ENCODE measurements at regions not wholly inside any gene's neighbourhood (a gene's known extent, or its start where the extent isn't known, plus 50 kb on each side); places are given as distances from the start of the nearest gene placed in this dataset.

- DNase-seq = no peak
- ATAC-seq = no peak
- H3K36me3 Mint-ChIP-seq (ENCODE audit: low read depth) = no peaks in the 10 kb centered on the region
- intact Hi-C loops (cut with DNase I, micrococcal nuclease) = no loop called here
- H3K4me1 Mint-ChIP-seq = no peaks in the 10 kb centered on the region
- CTCF ChIA-PET = no interaction called here
- no peak overlapping the region for H3K27ac Mint-ChIP-seq
- H3K27me3 Mint-ChIP-seq = no peaks in the 10 kb centered on the region
- H3K4me3 Mint-ChIP-seq = no peak overlapping the region
- POLR2A ChIA-PET = no interaction called here
- peaks cover 18% of the 10 kb centered on the region for H3K9me3 Mint-ChIP-seq (ENCODE audit: low read depth)
Measured at GRCh38 chr14:82239223-82239622, 705.6 kb upstream of the SEL1L start.

- CTCF ChIA-PET = no interaction called here
- H3K27me3 Mint-ChIP-seq = no peaks in the 10 kb centered on the region
- H3K36me3 Mint-ChIP-seq (ENCODE audit: low read depth) = no peaks in the 10 kb centered on the region
- POLR2A ChIA-PET = no interaction called here
- no peaks in the 10 kb centered on the region for H3K4me1 Mint-ChIP-seq
- DNase-seq (no peak), ATAC-seq (no peak)
- H3K27ac Mint-ChIP-seq = no peak overlapping the region
- peaks cover 3% of the 10 kb centered on the region for H3K9me3 Mint-ChIP-seq (ENCODE audit: low read depth)
- no peak overlapping the region for H3K4me3 Mint-ChIP-seq
- intact Hi-C loops (cut with DNase I, micrococcal nuclease) = no loop called here
Measured at GRCh38 chr14:82244791-82245190, 711.1 kb upstream of the SEL1L start.

- peaks cover 4% of the 10 kb centered on the region for H3K9me3 Mint-ChIP-seq (ENCODE audit: low read depth)
- no peak overlapping the region for H3K27ac Mint-ChIP-seq
- H3K27me3 Mint-ChIP-seq = no peaks in the 10 kb centered on the region
- DNase-seq (no peak), ATAC-seq (no peak)
- ChIA-PET POLR2A (no interaction called here), CTCF (interaction anchor here (0.6 kb wide), 1 partner anchor 12 kb away, joined by 3 read pairs; no protein-coding TSS in a partner anchor)
- intact Hi-C loops (cut with DNase I, micrococcal nuclease) = no loop called here
- no peak overlapping the region for H3K4me3 Mint-ChIP-seq
- H3K4me1 Mint-ChIP-seq = no peaks in the 10 kb centered on the region
- H3K36me3 Mint-ChIP-seq (ENCODE audit: low read depth) = no peaks in the 10 kb centered on the region
Measured at GRCh38 chr14:82251494-82251893, 717.8 kb upstream of the SEL1L start.

- Mint-ChIP-seq H3K36me3 (ENCODE audit: low read depth) (no peaks in the 10 kb centered on the region), H3K27me3 (no peaks in the 10 kb centered on the region), H3K4me1 (no peaks in the 10 kb centered on the region), H3K4me3 (no peak overlapping the region), H3K9me3 (ENCODE audit: low read depth) (peaks cover 5% of the 10 kb centered on the region), H3K27ac (no peak overlapping the region)
- intact Hi-C loops (cut with DNase I, micrococcal nuclease) = no loop called here
- ATAC-seq (no peak), DNase-seq (no peak)
- ChIA-PET CTCF (no interaction called here), POLR2A (no interaction called here)
Measured at GRCh38 chr14:82270286-82270685, 736.6 kb upstream of the SEL1L start.

GRCh38 chr14:82298811-82299210 lies 765.2 kb upstream of the SEL1L start:
- intact Hi-C loops (cut with DNase I, micrococcal nuclease) = no loop called here
- CTCF ChIA-PET = interaction anchor here (1.0 kb wide), 1 partner anchor 30 kb away, joined by 3 read pairs; no protein-coding TSS in a partner anchor
- Mint-ChIP-seq H3K4me3 (no peak overlapping the region), H3K4me1 (no peaks in the 10 kb centered on the region), H3K27ac (no peak overlapping the region), H3K9me3 (ENCODE audit: low read depth) (peaks cover 5% of the 10 kb centered on the region), H3K36me3 (ENCODE audit: low read depth) (no peaks in the 10 kb centered on the region), H3K27me3 (no peaks in the 10 kb centered on the region)
- ATAC-seq (no peak), DNase-seq (no peak)
- POLR2A ChIA-PET = no interaction called here

GRCh38 chr14:82309199-82309598 lies 775.5 kb upstream of the SEL1L start:
- Mint-ChIP-seq H3K36me3 (ENCODE audit: low read depth) (no peaks in the 10 kb centered on the region), H3K4me1 (no peaks in the 10 kb centered on the region), H3K27ac (no peak overlapping the region), H3K9me3 (ENCODE audit: low read depth) (peaks cover 8% of the 10 kb centered on the region), H3K4me3 (no peak overlapping the region), H3K27me3 (no peaks in the 10 kb centered on the region)
- no peak for DNase-seq
- CTCF ChIA-PET = no interaction called here
- POLR2A ChIA-PET = no interaction called here
- ATAC-seq = no peak
- intact Hi-C loops (cut with DNase I, micrococcal nuclease) = no loop called here

GRCh38 chr14:82313889-82314288 lies 780.2 kb upstream of the SEL1L start:
- Mint-ChIP-seq H3K9me3 (ENCODE audit: low read depth) (peaks cover 5% of the 10 kb centered on the region), H3K27me3 (no peaks in the 10 kb centered on the region), H3K36me3 (ENCODE audit: low read depth) (no peaks in the 10 kb centered on the region), H3K27ac (no peak overlapping the region), H3K4me3 (no peak overlapping the region), H3K4me1 (no peaks in the 10 kb centered on the region)
- CTCF ChIA-PET = interaction anchor here (0.8 kb wide), 1 partner anchor 11 kb away, joined by 3 read pairs; no protein-coding TSS in a partner anchor
- ATAC-seq (no peak), DNase-seq (no peak)
- intact Hi-C loops (cut with DNase I, micrococcal nuclease) = no loop called here
- POLR2A ChIA-PET = no interaction called here

GRCh38 chr14:82328442-82328841 lies 794.8 kb upstream of the SEL1L start:
- H3K27ac Mint-ChIP-seq = no peak overlapping the region
- CTCF ChIA-PET = no interaction called here
- no peaks in the 10 kb centered on the region for H3K36me3 Mint-ChIP-seq (ENCODE audit: low read depth)
- no peaks in the 10 kb centered on the region for H3K27me3 Mint-ChIP-seq
- DNase-seq (no peak), ATAC-seq (no peak)
- H3K4me1 Mint-ChIP-seq = no peaks in the 10 kb centered on the region
- H3K4me3 Mint-ChIP-seq = no peak overlapping the region
- intact Hi-C loops (cut with DNase I, micrococcal nuclease) = no loop called here
- POLR2A ChIA-PET = no interaction called here
- peaks cover 13% of the 10 kb centered on the region for H3K9me3 Mint-ChIP-seq (ENCODE audit: low read depth)

GRCh38 chr14:82341261-82341810 lies 807.7 kb upstream of the SEL1L start:
- Mint-ChIP-seq H3K36me3 (ENCODE audit: low read depth) (no peaks in the 10 kb centered on the region), H3K4me3 (no peak overlapping the region), H3K9me3 (ENCODE audit: low read depth) (peaks cover 13% of the 10 kb centered on the region), H3K27ac (no peak overlapping the region), H3K4me1 (no peaks in the 10 kb centered on the region), H3K27me3 (no peaks in the 10 kb centered on the region)
- intact Hi-C loops (cut with DNase I, micrococcal nuclease) = no loop called here
- CTCF ChIA-PET = no interaction called here
- ATAC-seq = no peak
- no peak for DNase-seq
- POLR2A ChIA-PET = no interaction called here

GRCh38 chr14:82342596-82342995 lies 808.9 kb upstream of the SEL1L start:
- Mint-ChIP-seq H3K4me3 (no peak overlapping the region), H3K27me3 (no peaks in the 10 kb centered on the region), H3K4me1 (no peaks in the 10 kb centered on the region), H3K9me3 (ENCODE audit: low read depth) (peaks cover 8% of the 10 kb centered on the region), H3K36me3 (ENCODE audit: low read depth) (no peaks in the 10 kb centered on the region), H3K27ac (no peak overlapping the region)
- intact Hi-C loops (cut with DNase I, micrococcal nuclease) = no loop called here
- POLR2A ChIA-PET = no interaction called here
- CTCF ChIA-PET = no interaction called here
- ATAC-seq (no peak), DNase-seq (no peak)

- DNase-seq = no peak
- H3K9me3 Mint-ChIP-seq (ENCODE audit: low read depth) = peaks cover 6% of the 10 kb centered on the region
- H3K27me3 Mint-ChIP-seq = no peaks in the 10 kb centered on the region
- ChIA-PET CTCF (no interaction called here), POLR2A (no interaction called here)
- intact Hi-C loops (cut with DNase I, micrococcal nuclease) = no loop called here
- no peak for ATAC-seq
- H3K36me3 Mint-ChIP-seq (ENCODE audit: low read depth) = no peaks in the 10 kb centered on the region
- H3K4me3 Mint-ChIP-seq = no peak overlapping the region
- no peak overlapping the region for H3K27ac Mint-ChIP-seq
- no peaks in the 10 kb centered on the region for H3K4me1 Mint-ChIP-seq
Measured at GRCh38 chr14:82345184-82345583, 811.5 kb upstream of the SEL1L start.

- ATAC-seq = no peak
- Mint-ChIP-seq H3K27ac (no peak overlapping the region), H3K4me1 (no peaks in the 10 kb centered on the region), H3K27me3 (no peaks in the 10 kb centered on the region), H3K36me3 (ENCODE audit: low read depth) (no peaks in the 10 kb centered on the region), H3K4me3 (no peak overlapping the region), H3K9me3 (ENCODE audit: low read depth) (peaks cover 13% of the 10 kb centered on the region)
- ChIA-PET POLR2A (no interaction called here), CTCF (no interaction called here)
- intact Hi-C loops (cut with DNase I, micrococcal nuclease) = no loop called here
- no peak for DNase-seq
Measured at GRCh38 chr14:82354126-82354525, 820.5 kb upstream of the SEL1L start.

GRCh38 chr14:82359201-82359600 lies 825.5 kb upstream of the SEL1L start:
- POLR2A ChIA-PET = no interaction called here
- no peak for ATAC-seq
- H3K27me3 Mint-ChIP-seq = no peaks in the 10 kb centered on the region
- no peak for DNase-seq
- H3K27ac Mint-ChIP-seq = no peak overlapping the region
- CTCF ChIA-PET = no interaction called here
- intact Hi-C loops (cut with DNase I, micrococcal nuclease) = no loop called here
- H3K36me3 Mint-ChIP-seq (ENCODE audit: low read depth) = no peaks in the 10 kb centered on the region
- no peaks in the 10 kb centered on the region for H3K4me1 Mint-ChIP-seq
- H3K4me3 Mint-ChIP-seq = no peak overlapping the region
- peaks cover 11% of the 10 kb centered on the region for H3K9me3 Mint-ChIP-seq (ENCODE audit: low read depth)
